HEK293 (cell line): ENCODE measurements at regions not wholly inside any gene's neighbourhood (a gene's known extent, or its start where the extent isn't known, plus 50 kb on each side); places are given as distances from the start of the nearest gene placed in this dataset.

ENCODE experiments used
- CTCF ChIA-PET: fragments of 350-600 bp; formaldehyde crosslinking; extraction: SDS; loops from one replicate; lab custom pipeline; 2021; ENCODE audit warnings: antibody characterized with exemption; lab: Yijun Ruan, JAX
- POLR2A ChIA-PET: fragments of 300-600 bp; formaldehyde crosslinking; extraction: SDS; loops from one replicate; lab custom pipeline; 2020; ENCODE audit warnings: antibody characterized with exemption, inconsistent platforms; lab: Yijun Ruan, JAX
- H3K27ac ChIP-seq: fragments of 200-500 bp; sonication (Bioruptor generic); 2 replicates; pipeline ENCODE4 v1.5.1; 2014; ENCODE audit warnings: low read depth, low read length, control low read depth, inconsistent platforms; ENCODE audit errors: extremely low read depth
- H3K36me3 ChIP-seq, 2 experiments: fragments of 200-500 bp in 1 of 2; sonication (Bioruptor generic) in 1 of 2; 1 replicate in 1 of 2; 2 replicates in 1 of 2; pipeline ENCODE4 v1.5.1; 2014 to 2017; ENCODE audit warnings: inconsistent platforms in 2 of 2, low read length in 2 of 2; ENCODE audit not compliant: control insufficient read depth in 2 of 2, insufficient read depth in 1 of 2
- H3K4me1 ChIP-seq: fragments of 200-500 bp; sonication (Bioruptor generic); 2 replicates; pipeline ENCODE4 v1.5.1; 2014; ENCODE audit warnings: mild to moderate bottlenecking, low read length, inconsistent platforms; ENCODE audit not compliant: control insufficient read depth, insufficient read depth
- H3K4me3 ChIP-seq: 2 replicates; pipeline ENCODE4 v1.5.1; 2011; ENCODE audit warnings: low read depth, mild to moderate bottlenecking, control low read depth, low read length, moderate library complexity
- H3K9me3 ChIP-seq: fragments of 200-500 bp; sonication (Bioruptor generic); 2 replicates; pipeline ENCODE4 v1.5.1; 2014; ENCODE audit warnings: low read depth, low read length, inconsistent platforms; ENCODE audit not compliant: control insufficient read depth, insufficient read depth
- KLF16 ChIP-seq: fragments of 450-650 bp; formaldehyde crosslinking; IDR thresholded peaks from 2 replicates; pipeline ENCODE4 v1.5.1; 2017; ENCODE audit warnings: missing biosample characterization, missing genetic modification characterization
- MZF1 ChIP-seq: fragments of 450-650 bp; formaldehyde crosslinking; IDR thresholded peaks from 2 replicates; pipeline ENCODE4 v1.5.1; 2017; ENCODE audit warnings: missing biosample characterization, missing genetic modification characterization, borderline replicate concordance
- PRDM1 ChIP-seq: fragments of 450-650 bp; formaldehyde crosslinking; IDR thresholded peaks from 2 replicates; pipeline ENCODE4; 2016; ENCODE audit warnings: missing biosample characterization, missing genetic modification characterization
- REPIN1 ChIP-seq: fragments of 450-650 bp; formaldehyde crosslinking; IDR thresholded peaks from 2 replicates; pipeline ENCODE4 v1.5.1; 2017; ENCODE audit warnings: missing biosample characterization, missing genetic modification characterization, low read depth
- YY1 ChIP-seq: fragments of 450-650 bp; formaldehyde crosslinking; IDR thresholded peaks from 2 replicates; pipeline ENCODE4 v1.5.1; 2018; ENCODE audit warnings: missing biosample characterization, missing genetic modification characterization
- YY2 ChIP-seq: fragments of 450-650 bp; formaldehyde crosslinking; IDR thresholded peaks from 2 replicates; pipeline ENCODE4 v1.5.1; 2016; ENCODE audit warnings: missing biosample characterization, missing genetic modification characterization
- ZBTB8A ChIP-seq: fragments of 450-650 bp; formaldehyde crosslinking; IDR thresholded peaks from 2 replicates; pipeline ENCODE4 v1.5.1; 2016; ENCODE audit warnings: missing biosample characterization, missing genetic modification characterization
- ZNF133 ChIP-seq: fragments of 450-650 bp; formaldehyde crosslinking; IDR thresholded peaks from 2 replicates; pipeline ENCODE4 v1.5.1; 2016; ENCODE audit warnings: missing biosample characterization, missing genetic modification characterization
- ZNF175 ChIP-seq: fragments of 450-650 bp; formaldehyde crosslinking; IDR thresholded peaks from 2 replicates; pipeline ENCODE4 v1.5.1; 2016; ENCODE audit warnings: missing biosample characterization, missing genetic modification characterization
- ZNF214 ChIP-seq: fragments of 450-650 bp; formaldehyde crosslinking; IDR thresholded peaks from 2 replicates; pipeline ENCODE4 v1.5.1; 2017; ENCODE audit warnings: missing biosample characterization, mild to moderate bottlenecking, missing genetic modification characterization, borderline replicate concordance
- ZNF239 ChIP-seq: fragments of 450-650 bp; formaldehyde crosslinking; IDR thresholded peaks from 2 replicates; pipeline ENCODE4 v1.5.1; 2016; ENCODE audit warnings: missing biosample characterization, missing genetic modification characterization
- ZNF266 ChIP-seq: fragments of 450-650 bp; formaldehyde crosslinking; IDR thresholded peaks from 2 replicates; pipeline ENCODE4 v1.5.1; 2016; ENCODE audit warnings: missing biosample characterization, missing genetic modification characterization, low read depth
- ZNF341 ChIP-seq: fragments of 450-650 bp; formaldehyde crosslinking; IDR thresholded peaks from 2 replicates; pipeline ENCODE4; 2016; ENCODE audit warnings: low read depth, missing biosample characterization, missing genetic modification characterization
- ZNF404 ChIP-seq: fragments of 450-650 bp; formaldehyde crosslinking; IDR thresholded peaks from 2 replicates; pipeline ENCODE4 v1.5.1; 2017; ENCODE audit warnings: missing biosample characterization, missing genetic modification characterization
- ZNF423 ChIP-seq: fragments of 450-650 bp; formaldehyde crosslinking; IDR thresholded peaks from 2 replicates; pipeline ENCODE4 v1.5.1; 2016; ENCODE audit warnings: missing biosample characterization, missing genetic modification characterization
- ZNF433 ChIP-seq: fragments of 450-650 bp; formaldehyde crosslinking; IDR thresholded peaks from 2 replicates; pipeline ENCODE4 v1.5.1; 2016; ENCODE audit warnings: missing biosample characterization, missing genetic modification characterization, low read depth
- ZNF596 ChIP-seq: fragments of 450-650 bp; IDR thresholded peaks from 2 replicates; pipeline ENCODE4 v1.5.0; 2018; ENCODE audit warnings: missing biosample characterization, mild to moderate bottlenecking, missing genetic modification characterization, moderate library complexity
- ZNF600 ChIP-seq: fragments of 450-650 bp; formaldehyde crosslinking; IDR thresholded peaks from 2 replicates; pipeline ENCODE4 v1.5.1; 2016; ENCODE audit warnings: missing biosample characterization, missing genetic modification characterization
- ZNF658 ChIP-seq: fragments of 450-650 bp; formaldehyde crosslinking; IDR thresholded peaks from 2 replicates; pipeline ENCODE4; 2016; ENCODE audit warnings: missing biosample characterization, missing genetic modification characterization
- ZNF670 ChIP-seq: fragments of 450-650 bp; formaldehyde crosslinking; IDR thresholded peaks from 2 replicates; pipeline ENCODE4 v1.5.1; 2016; ENCODE audit warnings: missing biosample characterization, missing genetic modification characterization, low read depth
- ZNF747 ChIP-seq: fragments of 450-650 bp; formaldehyde crosslinking; IDR thresholded peaks from 2 replicates; pipeline ENCODE4 v1.5.1; 2016; ENCODE audit warnings: missing biosample characterization, missing genetic modification characterization
- ZNF776 ChIP-seq: fragments of 450-650 bp; formaldehyde crosslinking; IDR thresholded peaks from 2 replicates; pipeline ENCODE4 v1.5.0; 2017; ENCODE audit warnings: missing biosample characterization, missing genetic modification characterization, borderline replicate concordance
- ZNF791 ChIP-seq: fragments of 450-650 bp; formaldehyde crosslinking; IDR thresholded peaks from 2 replicates; pipeline ENCODE4 v1.5.1; 2016; ENCODE audit warnings: missing biosample characterization, missing genetic modification characterization
- ZXDB ChIP-seq: fragments of 450-650 bp; formaldehyde crosslinking; IDR thresholded peaks from 2 replicates; pipeline ENCODE4 v1.5.1; 2016; ENCODE audit warnings: missing biosample characterization, missing genetic modification characterization
- TF ChIP-seq, protein P1 (sequence below): fragments of 450-650 bp; formaldehyde crosslinking; IDR thresholded peaks from 2 replicates; pipeline ENCODE4 v1.5.1; 2017; ENCODE audit warnings: missing biosample characterization, mild to moderate bottlenecking, missing genetic modification characterization, moderate library complexity
- TF ChIP-seq, protein P2 (sequence below): fragments of 450-650 bp; formaldehyde crosslinking; IDR thresholded peaks from 2 replicates; pipeline ENCODE4 v1.5.1; 2016; ENCODE audit warnings: missing biosample characterization, missing genetic modification characterization
- TF ChIP-seq, protein P3 (sequence below): fragments of 450-650 bp; formaldehyde crosslinking; IDR thresholded peaks from 2 replicates; pipeline ENCODE4 v1.5.1; 2016; ENCODE audit warnings: missing biosample characterization, missing genetic modification characterization
- TF ChIP-seq, protein P4 (sequence below): fragments of 450-650 bp; formaldehyde crosslinking; IDR thresholded peaks from 2 replicates; pipeline ENCODE4 v1.5.1; 2016; ENCODE audit warnings: missing biosample characterization, missing genetic modification characterization, low read depth
- TF ChIP-seq, protein P5 (sequence below): fragments of 450-650 bp; formaldehyde crosslinking; optimal IDR thresholded peaks from 2 replicates; pipeline ENCODE3; 2016; ENCODE audit warnings: missing biosample characterization, mild to moderate bottlenecking, missing genetic modification characterization

DNA sequence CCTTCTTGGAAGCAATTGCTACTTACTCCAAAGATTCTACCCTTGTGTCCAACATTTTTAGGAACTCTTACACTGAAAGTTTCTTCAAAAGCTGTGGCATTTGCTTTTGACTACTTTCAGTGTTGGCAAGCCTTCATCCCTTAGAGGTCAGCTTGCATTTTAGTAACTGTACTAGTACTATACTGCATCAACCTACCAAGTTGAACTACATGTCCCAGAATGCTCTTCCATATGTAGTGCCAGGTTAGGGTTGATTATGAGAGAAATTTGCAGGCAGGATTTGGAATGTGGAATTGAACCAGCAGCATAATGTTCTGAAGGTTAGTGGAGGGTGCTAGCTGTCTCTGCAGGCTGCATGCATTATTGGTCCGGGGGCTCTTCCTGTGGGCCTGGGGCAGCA, 189.9 kb upstream of the FOXN2 start:
- Histone ChIP-seq H3K27ac (no peak overlapping the region), H3K36me3 (no peaks in the 10 kb centered on the region), H3K9me3 (no peaks in the 10 kb centered on the region), H3K4me1 (no peaks in the 10 kb centered on the region), H3K4me3 (no peak overlapping the region)
- TF ChIP-seq ZBTB8A (tag by site-specific recombination) (no peak), ZNF133 (no peak), ZNF433 (tag by site-specific recombination) (no peak), ZNF341 (tag by site-specific recombination) (no peak), ZNF404 (tag by site-specific recombination) (no peak), ZNF776 (no peak), ZNF658 (tag by site-specific recombination) (no peak), YY2 (tag by site-specific recombination) (no peak), ZNF214 (tag by site-specific recombination) (no peak), ZNF239 (no peak), ZNF600 (tag by site-specific recombination) (no peak)
- TF ChIP-seq, protein P1, sequence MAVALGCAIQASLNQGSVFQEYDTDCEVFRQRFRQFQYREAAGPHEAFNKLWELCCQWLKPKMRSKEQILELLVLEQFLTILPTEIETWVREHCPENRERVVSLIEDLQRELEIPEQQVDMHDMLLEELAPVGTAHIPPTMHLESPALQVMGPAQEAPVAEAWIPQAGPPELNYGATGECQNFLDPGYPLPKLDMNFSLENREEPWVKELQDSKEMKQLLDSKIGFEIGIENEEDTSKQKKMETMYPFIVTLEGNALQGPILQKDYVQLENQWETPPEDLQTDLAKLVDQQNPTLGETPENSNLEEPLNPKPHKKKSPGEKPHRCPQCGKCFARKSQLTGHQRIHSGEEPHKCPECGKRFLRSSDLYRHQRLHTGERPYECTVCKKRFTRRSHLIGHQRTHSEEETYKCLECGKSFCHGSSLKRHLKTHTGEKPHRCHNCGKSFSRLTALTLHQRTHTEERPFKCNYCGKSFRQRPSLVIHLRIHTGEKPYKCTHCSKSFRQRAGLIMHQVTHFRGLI (tag by site-specific recombination): no peak
- TF ChIP-seq, protein P2, sequence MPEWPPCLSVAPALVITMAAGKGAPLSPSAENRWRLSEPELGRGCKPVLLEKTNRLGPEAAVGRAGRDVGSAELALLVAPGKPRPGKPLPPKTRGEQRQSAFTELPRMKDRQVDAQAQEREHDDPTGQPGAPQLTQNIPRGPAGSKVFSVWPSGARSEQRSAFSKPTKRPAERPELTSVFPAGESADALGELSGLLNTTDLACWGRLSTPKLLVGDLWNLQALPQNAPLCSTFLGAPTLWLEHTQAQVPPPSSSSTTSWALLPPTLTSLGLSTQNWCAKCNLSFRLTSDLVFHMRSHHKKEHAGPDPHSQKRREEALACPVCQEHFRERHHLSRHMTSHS: no peak
- TF ChIP-seq, protein P3, sequence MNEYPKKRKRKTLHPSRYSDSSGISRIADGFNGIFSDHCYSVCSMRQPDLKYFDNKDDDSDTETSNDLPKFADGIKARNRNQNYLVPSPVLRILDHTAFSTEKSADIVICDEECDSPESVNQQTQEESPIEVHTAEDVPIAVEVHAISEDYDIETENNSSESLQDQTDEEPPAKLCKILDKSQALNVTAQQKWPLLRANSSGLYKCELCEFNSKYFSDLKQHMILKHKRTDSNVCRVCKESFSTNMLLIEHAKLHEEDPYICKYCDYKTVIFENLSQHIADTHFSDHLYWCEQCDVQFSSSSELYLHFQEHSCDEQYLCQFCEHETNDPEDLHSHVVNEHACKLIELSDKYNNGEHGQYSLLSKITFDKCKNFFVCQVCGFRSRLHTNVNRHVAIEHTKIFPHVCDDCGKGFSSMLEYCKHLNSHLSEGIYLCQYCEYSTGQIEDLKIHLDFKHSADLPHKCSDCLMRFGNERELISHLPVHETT (tag by site-specific recombination): no peak
- POLR2A ChIA-PET: no interaction called here
- CTCF ChIA-PET: no interaction called here

DNA sequence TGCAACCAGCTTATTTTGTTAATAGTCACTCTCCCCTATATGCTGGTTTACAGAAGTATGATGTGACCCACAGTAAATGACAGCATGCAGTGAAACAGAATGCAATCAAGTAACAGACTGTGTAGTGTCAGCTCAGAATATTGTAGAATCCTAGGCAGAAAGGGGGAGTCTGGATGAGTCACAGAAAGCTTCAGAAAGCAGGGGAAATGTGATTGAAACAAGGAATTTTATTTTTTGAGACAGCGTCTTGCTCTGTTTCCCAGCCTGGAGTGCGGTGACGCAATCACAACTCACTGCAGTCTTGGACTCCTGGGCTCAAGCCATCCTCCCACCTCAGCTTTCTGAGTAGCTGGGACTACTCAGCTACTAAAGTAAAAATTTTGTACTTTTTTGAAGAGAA, 188.3 kb upstream of the FOXN2 start:
- H3K9me3 ChIP-seq: no peaks in the 10 kb centered on the region
- no peaks in the 10 kb centered on the region for H3K36me3 ChIP-seq
- H3K4me1 ChIP-seq: no peaks in the 10 kb centered on the region
- no peak for TF ChIP-seq KLF16 (tag by site-specific recombination)
- no peak for TF ChIP-seq ZNF266 (tag by site-specific recombination)
- TF ChIP-seq MZF1 (tag by site-specific recombination): no peak
- no peak for TF ChIP-seq ZNF596
- no peak for TF ChIP-seq ZNF776
- TF ChIP-seq ZNF175 (tag by site-specific recombination): no peak
- TF ChIP-seq ZNF791: no peak
- TF ChIP-seq PRDM1 (tag by site-specific recombination): no peak
- TF ChIP-seq ZNF658 (tag by site-specific recombination): no peak
- no peak for TF ChIP-seq ZNF670 (tag by site-specific recombination)
- TF ChIP-seq ZNF423 (tag by site-specific recombination): no peak
- TF ChIP-seq ZXDB (tag by site-specific recombination): no peak
- no peak for TF ChIP-seq ZNF747 (tag by site-specific recombination)
- no peak for TF ChIP-seq YY1
- no peak for TF ChIP-seq REPIN1
- TF ChIP-seq, protein P4, sequence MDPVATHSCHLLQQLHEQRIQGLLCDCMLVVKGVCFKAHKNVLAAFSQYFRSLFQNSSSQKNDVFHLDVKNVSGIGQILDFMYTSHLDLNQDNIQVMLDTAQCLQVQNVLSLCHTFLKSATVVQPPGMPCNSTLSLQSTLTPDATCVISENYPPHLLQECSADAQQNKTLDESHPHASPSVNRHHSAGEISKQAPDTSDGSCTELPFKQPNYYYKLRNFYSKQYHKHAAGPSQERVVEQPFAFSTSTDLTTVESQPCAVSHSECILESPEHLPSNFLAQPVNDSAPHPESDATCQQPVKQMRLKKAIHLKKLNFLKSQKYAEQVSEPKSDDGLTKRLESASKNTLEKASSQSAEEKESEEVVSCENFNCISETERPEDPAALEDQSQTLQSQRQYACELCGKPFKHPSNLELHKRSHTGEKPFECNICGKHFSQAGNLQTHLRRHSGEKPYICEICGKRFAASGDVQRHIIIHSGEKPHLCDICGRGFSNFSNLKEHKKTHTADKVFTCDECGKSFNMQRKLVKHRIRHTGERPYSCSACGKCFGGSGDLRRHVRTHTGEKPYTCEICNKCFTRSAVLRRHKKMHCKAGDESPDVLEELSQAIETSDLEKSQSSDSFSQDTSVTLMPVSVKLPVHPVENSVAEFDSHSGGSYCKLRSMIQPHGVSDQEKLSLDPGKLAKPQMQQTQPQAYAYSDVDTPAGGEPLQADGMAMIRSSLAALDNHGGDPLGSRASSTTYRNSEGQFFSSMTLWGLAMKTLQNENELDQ (tag by site-specific recombination): no peak
- TF ChIP-seq, protein P5, sequence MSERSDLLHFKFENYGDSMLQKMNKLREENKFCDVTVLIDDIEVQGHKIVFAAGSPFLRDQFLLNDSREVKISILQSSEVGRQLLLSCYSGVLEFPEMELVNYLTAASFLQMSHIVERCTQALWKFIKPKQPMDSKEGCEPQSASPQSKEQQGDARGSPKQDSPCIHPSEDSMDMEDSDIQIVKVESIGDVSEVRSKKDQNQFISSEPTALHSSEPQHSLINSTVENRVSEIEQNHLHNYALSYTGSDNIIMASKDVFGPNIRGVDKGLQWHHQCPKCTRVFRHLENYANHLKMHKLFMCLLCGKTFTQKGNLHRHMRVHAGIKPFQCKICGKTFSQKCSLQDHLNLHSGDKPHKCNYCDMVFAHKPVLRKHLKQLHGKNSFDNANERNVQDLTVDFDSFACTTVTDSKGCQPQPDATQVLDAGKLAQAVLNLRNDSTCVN (tag by site-specific recombination): no peak
- TF ChIP-seq ZNF214 (tag by site-specific recombination): no peak
- TF ChIP-seq, all 188 proteins: peak for 0
- CTCF ChIA-PET: no interaction called here
- POLR2A ChIA-PET: no interaction called here
- H3K27ac ChIP-seq: no peak overlapping the region
- H3K4me3 ChIP-seq: no peak overlapping the region
